Ovary (tissue), 7 donors: ENCODE measurements at regions not wholly inside any gene's neighbourhood (a gene's known extent, or its start where the extent isn't known, plus 50 kb on each side); places are given as distances from the start of the nearest gene placed in this dataset.

Experiments used
- DNase-seq, 5 donors: peaks; one replicate each; pipeline ENCODE4 v3.0.0-alpha.2; 2019 to 2020
- H3K27ac ChIP-seq, 2 donors: fragments of 200-600 bp; one replicate each; pipeline versions ENCODE4 v1.5.1 to v1.8.0; 2019 to 2022
- H3K27me3 ChIP-seq: fragments of 200-600 bp; one replicate; pipeline ENCODE4 v1.8.0; 2022
- H3K36me3 ChIP-seq: fragments of 200-600 bp; sonication (generic); one replicate; pipeline ENCODE4 v1.5.1; 2019
- H3K4me1 ChIP-seq: one replicate; pipeline ENCODE4 v1.8.1; 2013; ENCODE audit warnings: mild to moderate bottlenecking, moderate library complexity; ENCODE audit not compliant: insufficient read depth
- H3K4me3 ChIP-seq: fragments of 200-600 bp; sonication (generic); one replicate; pipeline ENCODE4 v1.5.1; 2017
- H3K9me3 ChIP-seq, 2 donors: fragments of 200-600 bp in 1 of 2; sonication (generic) in 1 of 2; one replicate each; pipeline versions ENCODE4 v1.5.1 to v1.8.1; 2013 to 2019; ENCODE audit warnings: mild to moderate bottlenecking in 1 of 2, moderate library complexity in 1 of 2
- EP300 ChIP-seq: sonication (generic); formaldehyde crosslinking; IDR thresholded peaks from one replicate; pipeline ENCODE4 v1.6.1; 2017; ENCODE audit warnings: antibody characterized with exemption
- POLR2A ChIP-seq: fragments of 450-650 bp; IDR thresholded peaks from one replicate; pipeline ENCODE4 v1.6.1; 2017; ENCODE audit warnings: antibody characterized with exemption, mild to moderate bottlenecking, moderate library complexity
- WGBS, 3 donors: extraction: QIAGEN DNeasy Blood & Tissue Kit in 1 of 3; methylation state at CpG; one replicate each; pipeline versions ENCODE4 v1.1.5 to v1.1.7; 2013 to 2017; 5-methylcytosine and 5-hydroxymethylcytosine counted together
- intact Hi-C, 4 donors: fragments of 100-400 bp; cut with DNase I; formaldehyde crosslinking; loops; one replicate each; pipeline versions ENCODE4 v1.11.0 to v1.15.1; 2022 to 2023
- TF ChIP-seq, protein P1 (sequence below), 3 donors: fragments of 450-650 bp in 2 of 3; fragments of 200-600 bp in 1 of 3; IDR thresholded peaks; one replicate each; pipeline versions ENCODE4 v1.5.1 to v1.8.0; 2016 to 2022; ENCODE audit warnings: antibody characterized with exemption in 3 of 3, mild to moderate bottlenecking in 1 of 3
- donor health status: DM: no; HTN: no; CAD: no; lungs with moderate emphysema.
- donor health status: DM: no; HTN: no; CAD: no.
- donor health status: Bipolar disorder and iron deficiency.
- donor health status: DM: no; HTN: no; CAD: no.
- donor health status: DM: yes; HTN: yes; CAD: no.

DNA sequence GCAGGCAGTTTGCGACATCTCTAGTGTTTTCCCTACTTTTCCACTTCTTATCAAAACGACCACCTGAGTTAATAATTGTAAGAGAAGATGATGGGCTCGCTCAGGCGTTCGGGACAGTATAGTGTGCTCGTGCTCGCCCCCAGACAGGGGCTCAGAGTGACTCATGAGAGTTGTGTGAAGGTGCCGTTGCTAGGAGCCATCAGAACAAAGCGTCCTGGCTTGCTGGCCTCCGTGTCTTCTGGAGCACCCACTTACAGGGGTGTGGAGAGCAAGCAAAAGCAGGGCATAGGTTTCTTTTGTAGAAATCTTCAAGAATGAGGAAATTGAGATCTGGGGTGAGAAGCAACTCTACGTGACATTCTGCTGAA lies 73.0 kb upstream of the ADGRG2 start:
- no peak for DNase-seq
- intact Hi-C loops, result no loop called here
- TF ChIP-seq EP300, result no peak
- TF ChIP-seq, protein P1, sequence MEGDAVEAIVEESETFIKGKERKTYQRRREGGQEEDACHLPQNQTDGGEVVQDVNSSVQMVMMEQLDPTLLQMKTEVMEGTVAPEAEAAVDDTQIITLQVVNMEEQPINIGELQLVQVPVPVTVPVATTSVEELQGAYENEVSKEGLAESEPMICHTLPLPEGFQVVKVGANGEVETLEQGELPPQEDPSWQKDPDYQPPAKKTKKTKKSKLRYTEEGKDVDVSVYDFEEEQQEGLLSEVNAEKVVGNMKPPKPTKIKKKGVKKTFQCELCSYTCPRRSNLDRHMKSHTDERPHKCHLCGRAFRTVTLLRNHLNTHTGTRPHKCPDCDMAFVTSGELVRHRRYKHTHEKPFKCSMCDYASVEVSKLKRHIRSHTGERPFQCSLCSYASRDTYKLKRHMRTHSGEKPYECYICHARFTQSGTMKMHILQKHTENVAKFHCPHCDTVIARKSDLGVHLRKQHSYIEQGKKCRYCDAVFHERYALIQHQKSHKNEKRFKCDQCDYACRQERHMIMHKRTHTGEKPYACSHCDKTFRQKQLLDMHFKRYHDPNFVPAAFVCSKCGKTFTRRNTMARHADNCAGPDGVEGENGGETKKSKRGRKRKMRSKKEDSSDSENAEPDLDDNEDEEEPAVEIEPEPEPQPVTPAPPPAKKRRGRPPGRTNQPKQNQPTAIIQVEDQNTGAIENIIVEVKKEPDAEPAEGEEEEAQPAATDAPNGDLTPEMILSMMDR (IDR thresholded peaks at IDR 0.05), result no peak
- TF ChIP-seq POLR2A, result no peak
- Histone ChIP-seq H3K4me3 (no peak overlapping the region), H3K27ac (no peak overlapping the region), H3K36me3 (no peaks in the 10 kb centered on the region), H3K4me1 (no peaks in the 10 kb centered on the region), H3K27me3 (no peaks in the 10 kb centered on the region), H3K9me3 (peaks cover 0 to 2% of the 10 kb centered on the region in 2 donors)
- 62 to 73% (median 68%) methylated on average over 11 of the region's 11 CpGs for WGBS, 3 donors

GRCh38 chrX:19198473-19198872 lies 76.2 kb upstream of the ADGRG2 start:
- H3K27ac ChIP-seq, result no peak overlapping the region
- WGBS, 3 donors, result 64 to 75% (median 66%) methylated on average over 2 of the region's 2 CpGs
- H3K36me3 ChIP-seq, result no peaks in the 10 kb centered on the region
- H3K9me3 ChIP-seq, result no peaks in the 10 kb centered on the region
- no peak for TF ChIP-seq POLR2A
- TF ChIP-seq EP300, result no peak
- TF ChIP-seq, protein P1 (IDR thresholded peaks at IDR 0.05), result no peak
- no peaks in the 10 kb centered on the region for H3K4me1 ChIP-seq
- H3K27me3 ChIP-seq, result no peaks in the 10 kb centered on the region
- no peak overlapping the region for H3K4me3 ChIP-seq
- DNase-seq, result no peak
- intact Hi-C loops, result no loop called here

- WGBS, 3 donors, result 3 to 11% (median 8%) methylated on average over 1 of the region's 1 CpG
- no peak for DNase-seq
- no peak overlapping the region for H3K27ac ChIP-seq
These were observed 79.9 kb upstream of the ADGRG2 start for GRCh38 chrX:19202171-19202570.

GRCh38 chrX:19204636-19205035 lies 82.4 kb upstream of the ADGRG2 start:
- 77 to 85% (median 84%) methylated on average over 6 of the region's 6 CpGs for WGBS, 3 donors
- TF ChIP-seq EP300, result no peak
- Histone ChIP-seq H3K27me3 (no peaks in the 10 kb centered on the region), H3K4me3 (no peak overlapping the region), H3K4me1 (no peaks in the 10 kb centered on the region), H3K9me3 (no peaks in the 10 kb centered on the region), H3K27ac (no peak overlapping the region), H3K36me3 (no peaks in the 10 kb centered on the region)
- DNase-seq, result no peak
- intact Hi-C loops, result no loop called here

More at GRCh38 chrX:19202171-19202570, 79.9 kb upstream of the ADGRG2 start:
- H3K27me3 ChIP-seq, result no peaks in the 10 kb centered on the region
- H3K36me3 ChIP-seq, result no peaks in the 10 kb centered on the region
- H3K4me1 ChIP-seq, result no peaks in the 10 kb centered on the region
- TF ChIP-seq POLR2A, result no peak
- TF ChIP-seq EP300, result no peak
- TF ChIP-seq, protein P1 (IDR thresholded peaks at IDR 0.05), result no peak
- H3K4me3 ChIP-seq, result no peak overlapping the region
- intact Hi-C loops, result no loop called here
- no peaks in the 10 kb centered on the region for H3K9me3 ChIP-seq

GRCh38 chrX:19212037-19212436 lies 89.8 kb upstream of the ADGRG2 start:
- no peak for DNase-seq
- intact Hi-C loops, result no loop called here

More at GRCh38 chrX:19212037-19212436, 89.8 kb upstream of the ADGRG2 start:
- H3K36me3 ChIP-seq, result no peaks in the 10 kb centered on the region
- no peak overlapping the region for H3K4me3 ChIP-seq
- no peaks in the 10 kb centered on the region for H3K4me1 ChIP-seq
- H3K9me3 ChIP-seq, result no peaks in the 10 kb centered on the region
- H3K27me3 ChIP-seq, result no peaks in the 10 kb centered on the region
- no peak overlapping the region for H3K27ac ChIP-seq
- TF ChIP-seq EP300, result no peak
- TF ChIP-seq POLR2A, result no peak
- TF ChIP-seq, protein P1 (IDR thresholded peaks at IDR 0.05), result no peak
